Hindlimb muscle (tissue), 1 donor: ENCODE measurements at regions not wholly inside any gene's neighbourhood (a gene's known extent, or its start where the extent isn't known, plus 50 kb on each side); places are given as distances from the start of the nearest gene placed in this dataset.
"Not testable (repeated sequence)": the region's sequence is repeated elsewhere in the genome, so short reads cannot be mapped to it uniquely, and the experiment has no call there.

Experiments used
- DNase-seq: peaks from one replicate; pipeline ENCODE4 v3.0.0-alpha.2; 2013

DNA sequence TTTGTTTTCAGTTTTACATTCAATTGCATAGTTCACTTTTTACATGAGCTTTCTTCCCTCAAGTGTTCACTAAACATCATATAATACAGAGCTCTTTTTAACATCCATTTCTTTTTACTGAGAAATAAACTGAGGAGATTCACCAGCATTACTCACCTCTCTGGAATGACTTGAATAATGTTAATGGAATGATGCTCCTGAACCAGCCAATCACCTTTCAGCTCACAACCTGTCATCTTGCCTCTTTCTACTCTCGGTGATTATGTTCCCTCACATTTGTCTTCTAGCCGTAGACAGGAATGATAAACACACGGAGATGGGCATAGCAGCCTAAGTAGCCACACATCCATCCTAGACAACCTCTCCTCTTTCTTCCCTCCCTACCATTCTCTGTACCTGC, 301.7 kb downstream of the PAX3 start:
- no peak for DNase-seq

DNA sequence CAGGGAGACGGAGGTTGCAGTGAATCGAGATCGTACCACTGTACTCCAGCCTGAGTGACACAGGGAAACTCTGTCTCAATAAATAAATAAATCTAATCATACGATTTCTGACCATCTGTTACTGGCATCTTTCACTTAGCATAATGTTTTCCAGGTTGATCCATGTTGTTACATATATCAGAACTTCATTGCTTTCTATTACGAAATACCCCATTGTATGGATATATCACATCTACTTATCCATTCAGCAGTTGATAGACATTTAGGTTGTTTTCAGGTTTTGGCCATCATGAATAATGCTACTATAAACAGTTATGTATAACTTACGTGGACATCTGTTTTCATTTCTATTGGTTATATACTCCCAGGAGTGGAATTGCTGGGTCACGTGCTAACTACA, 303.9 kb downstream of the PAX3 start:
- DNase-seq, result no peak

GRCh38 chr2:221984376-221984775, 314.4 kb downstream of the PAX3 start:
- not testable (repeated sequence) for DNase-seq

DNA sequence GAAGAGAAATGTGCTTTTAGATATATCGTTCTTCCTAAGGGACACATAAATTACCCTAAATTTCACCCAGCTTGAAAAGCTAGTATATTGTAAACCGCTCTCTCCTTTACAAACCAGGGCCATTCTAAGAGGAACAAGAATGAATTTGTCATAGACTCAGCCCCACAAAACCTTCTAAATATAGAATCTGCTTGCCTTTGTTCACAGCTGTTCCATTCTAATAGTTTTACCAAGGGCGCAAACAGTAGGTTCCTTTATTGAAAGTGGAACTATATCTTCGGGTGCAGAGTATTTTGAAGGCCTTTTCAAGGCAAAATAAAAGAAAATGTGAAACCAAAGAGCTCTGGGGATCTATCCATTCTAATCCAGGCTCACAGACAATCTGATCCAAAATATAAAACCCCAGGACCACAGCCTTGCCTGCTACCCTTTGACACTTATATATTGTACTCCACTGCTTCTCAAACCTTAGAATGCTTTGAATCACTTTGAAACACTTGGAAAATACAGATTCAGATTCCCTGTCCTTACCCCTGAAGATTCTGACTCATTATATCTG, 316.8 kb downstream of the PAX3 start:
- no peak for DNase-seq

DNA sequence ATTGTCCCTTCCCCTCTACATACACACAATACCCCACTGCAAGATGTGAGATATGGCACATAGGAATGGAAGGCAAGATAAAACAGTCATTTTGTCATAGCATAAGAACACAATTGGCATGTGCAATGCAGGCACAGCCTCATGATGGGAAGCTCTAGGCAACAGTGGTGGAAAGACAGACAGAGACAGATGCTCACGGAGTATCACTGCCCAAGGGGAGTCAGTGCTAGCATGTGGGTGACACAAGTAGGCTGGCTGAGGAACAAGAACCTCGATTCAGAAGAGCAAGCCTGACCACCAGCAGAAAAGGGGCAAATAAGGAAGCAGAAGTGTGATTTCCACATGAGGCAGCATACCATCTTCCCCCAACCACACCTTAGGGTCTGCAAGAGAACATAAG, 323.6 kb downstream of the PAX3 start:
- DNase-seq, result no peak

DNA sequence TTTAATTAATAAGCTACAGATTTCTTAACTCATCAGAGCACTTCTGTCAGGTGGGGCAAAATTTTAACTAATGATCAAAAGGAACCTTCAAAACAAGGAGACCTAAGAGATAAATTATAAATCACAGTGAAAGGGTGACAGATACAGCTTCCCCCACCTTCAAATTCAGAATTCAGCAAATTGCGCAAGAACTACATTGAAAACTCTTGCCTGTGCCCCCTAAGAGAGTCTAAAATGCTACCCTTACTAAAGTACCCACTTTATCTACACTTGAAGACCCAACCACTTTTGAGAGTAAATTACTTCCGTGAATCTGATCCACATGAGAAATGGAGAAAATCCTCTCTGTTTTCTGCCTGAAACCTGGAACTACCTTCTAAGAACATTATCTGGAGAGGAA, 324.9 kb downstream of the PAX3 start:
- no peak for DNase-seq

DNA sequence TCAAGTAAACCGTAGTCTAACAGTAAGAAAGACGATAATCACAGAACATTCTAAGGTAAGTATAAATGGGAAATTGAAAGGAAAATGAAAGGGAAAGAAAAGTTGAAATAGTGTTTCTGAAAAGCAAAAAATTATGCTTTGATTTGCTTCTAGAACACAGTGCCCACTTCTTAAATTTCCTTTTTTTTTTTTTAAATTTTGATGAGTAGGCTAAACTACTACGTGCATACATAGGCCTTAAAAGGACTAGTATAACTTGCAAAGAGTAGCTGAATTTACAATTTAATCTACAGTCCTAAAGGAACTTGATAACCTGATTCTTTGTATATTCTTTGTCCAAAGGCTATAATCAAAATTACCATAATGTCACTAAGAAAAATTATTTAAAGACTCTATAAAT, 325.3 kb downstream of the PAX3 start:
- no peak for DNase-seq

DNA sequence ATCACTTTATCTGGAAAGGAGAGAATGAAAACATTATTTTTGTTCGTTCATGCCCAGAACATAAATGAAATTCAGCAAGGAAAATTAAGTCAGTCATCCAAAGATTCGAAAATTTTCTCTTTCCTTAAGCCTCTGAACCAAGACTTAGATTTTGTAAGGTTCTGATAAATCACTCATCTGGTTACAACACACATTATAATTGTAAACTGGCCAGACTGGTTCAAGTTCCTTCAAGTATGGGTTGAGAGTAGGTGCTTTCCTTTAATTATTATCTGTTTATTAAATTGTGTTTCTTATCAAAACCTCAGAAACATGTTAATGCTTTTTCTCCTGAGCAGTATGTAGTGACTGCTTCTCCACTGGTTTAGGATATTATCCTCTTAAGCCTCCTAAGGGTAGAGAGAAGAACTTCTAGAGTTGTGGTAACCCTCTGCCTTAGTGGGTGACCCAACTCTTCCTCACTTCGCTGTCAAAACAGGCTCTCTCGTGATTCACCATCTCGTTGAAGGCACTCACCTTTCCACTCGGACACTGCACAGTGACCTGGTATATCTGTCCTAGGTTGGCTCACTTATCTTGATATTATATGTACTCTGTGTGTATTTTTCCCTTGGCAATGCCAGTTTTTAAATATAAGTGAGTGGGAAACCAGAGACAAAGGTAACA, 325.9 kb downstream of the PAX3 start:
- DNase-seq, result no peak

DNA sequence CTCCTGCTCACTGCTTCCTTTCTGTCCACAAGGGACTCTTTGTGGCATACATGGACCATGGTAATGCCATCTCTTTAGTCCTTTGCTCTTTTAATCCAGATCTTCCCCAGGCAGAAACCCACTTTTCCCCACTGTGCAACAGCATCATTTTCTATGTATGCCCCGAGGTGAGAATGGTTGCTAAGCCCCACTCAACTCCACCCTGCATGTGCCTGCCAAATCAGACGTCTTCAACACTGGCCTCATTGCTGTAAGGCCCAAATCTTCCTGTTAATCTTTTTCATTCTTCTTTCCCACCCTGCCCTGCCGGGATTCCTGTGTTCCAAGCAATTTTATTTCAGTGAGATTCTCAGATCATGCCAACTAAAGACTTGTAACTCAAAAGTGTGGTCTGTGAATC, 328.4 kb downstream of the PAX3 start:
- DNase-seq, result no peak

DNA sequence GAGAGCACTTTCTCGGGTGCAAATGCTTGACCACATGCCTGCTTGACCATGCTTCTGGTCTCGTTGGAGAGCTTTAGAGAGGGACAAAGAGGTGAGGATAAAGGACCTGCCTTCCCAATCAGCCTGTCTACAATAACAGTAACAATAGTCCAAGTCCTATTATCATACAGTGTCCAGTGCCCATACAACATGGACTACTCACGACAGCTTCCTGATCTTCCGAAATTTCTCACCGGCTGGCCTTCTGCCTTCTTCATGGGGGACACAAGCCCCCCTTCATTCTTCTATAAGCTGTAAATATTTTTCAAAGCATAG, 329.0 kb downstream of the PAX3 start:
- no peak for DNase-seq

GRCh38 chr2:221969087-221969829, 329.5 kb downstream of the PAX3 start:
- DNase-seq, result peak; percentile 23

- DNase-seq, result no peak
Measured at GRCh38 chr2:221962186-221962585, 336.6 kb downstream of the PAX3 start.

DNA sequence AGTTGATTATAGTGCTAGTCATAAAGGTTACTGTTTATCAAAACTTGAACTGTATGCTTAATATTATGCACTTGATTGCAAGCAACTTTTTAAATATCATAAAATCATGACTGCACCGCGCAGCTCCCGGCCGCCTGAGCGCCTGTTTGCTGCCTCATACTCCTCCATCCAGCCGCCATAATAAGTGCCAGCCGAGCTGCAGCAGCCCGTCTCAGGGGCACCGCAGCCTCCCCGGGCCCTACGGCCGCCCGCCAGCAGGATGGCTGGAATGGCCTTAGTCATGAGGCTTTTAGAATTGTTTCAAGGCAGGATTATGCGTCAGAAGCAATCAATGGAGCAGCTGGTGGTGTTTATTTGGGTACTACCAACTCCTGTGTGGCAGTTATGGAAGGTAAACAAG, 337.2 kb downstream of the PAX3 start:
- no peak for DNase-seq

DNA sequence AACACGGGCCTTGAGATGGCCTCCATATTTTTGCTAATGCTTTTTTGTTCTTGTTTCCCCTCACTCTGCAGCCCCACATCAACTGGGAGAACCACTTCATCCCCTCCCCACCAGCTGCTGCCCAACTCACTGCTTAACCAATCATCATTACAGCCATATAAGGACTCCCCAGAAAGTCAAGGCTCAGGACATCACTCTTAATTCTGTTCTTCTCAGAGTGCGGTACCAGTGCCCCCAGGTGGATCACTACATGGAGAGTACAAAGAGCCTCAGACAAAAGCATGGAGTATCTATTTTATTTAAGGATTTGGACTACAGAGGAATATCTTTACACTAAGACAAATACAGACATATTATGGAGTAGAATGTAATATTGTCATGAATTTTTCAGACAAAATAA, 340.6 kb downstream of the PAX3 start:
- no peak for DNase-seq

DNA sequence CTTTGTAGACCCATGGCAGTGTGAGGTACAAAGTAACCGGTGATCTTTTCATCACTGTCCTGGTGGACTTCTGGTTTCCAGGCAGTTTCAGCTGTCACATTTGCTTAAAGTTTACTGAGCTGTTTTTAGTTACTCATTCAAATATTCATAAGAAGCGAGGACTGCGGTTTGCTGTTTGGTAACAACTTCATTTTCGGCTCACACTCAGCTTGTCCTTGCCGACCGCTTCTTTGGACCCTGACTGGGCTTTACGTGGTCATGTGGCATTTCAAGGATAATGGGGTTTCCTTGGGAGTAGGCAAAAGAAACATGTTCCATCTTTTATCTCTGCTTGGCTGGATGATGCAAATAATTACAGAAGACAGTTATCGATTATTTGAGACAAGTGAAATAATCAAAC, 350.7 kb downstream of the PAX3 start:
- no peak for DNase-seq

GRCh38 chr2:221944452-221944851, 354.3 kb downstream of the PAX3 start:
- DNase-seq, result not testable (repeated sequence)

GRCh38 chr2:221943076-221943810, 355.6 kb downstream of the PAX3 start:
- no peak for DNase-seq

DNA sequence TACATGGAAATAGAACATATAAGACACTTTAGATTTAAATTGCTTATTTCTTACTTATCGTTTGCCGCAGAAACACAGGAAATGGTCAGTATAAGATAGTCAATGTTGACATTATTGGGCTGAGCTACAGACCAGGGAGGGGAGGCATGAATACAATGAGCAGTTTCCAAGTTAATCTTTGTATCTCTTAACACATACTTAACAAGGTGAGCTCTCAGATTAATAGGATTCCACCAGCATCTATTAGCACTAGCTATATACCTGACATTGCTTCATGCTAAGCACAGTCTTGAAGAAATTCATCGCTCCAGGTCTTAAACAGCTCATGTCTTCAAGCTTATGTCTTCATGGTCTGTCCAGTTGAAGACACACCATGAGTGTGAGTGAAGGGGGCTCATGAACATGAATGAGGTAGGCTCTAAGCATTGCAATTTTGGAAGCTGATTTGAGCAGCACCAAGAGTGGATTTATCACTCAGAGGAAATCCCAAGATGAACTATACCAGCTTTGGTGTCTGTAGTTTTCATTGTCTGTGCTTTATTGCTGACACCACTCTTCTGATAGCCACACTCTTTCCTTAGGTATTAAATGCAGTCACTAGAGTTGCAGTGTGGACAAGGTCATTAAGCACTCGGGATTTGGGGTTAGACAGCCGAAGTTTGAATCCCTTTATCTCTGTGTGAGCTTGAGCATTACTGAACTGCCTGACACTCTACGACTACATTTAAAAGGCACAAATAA, 359.3 kb upstream of the EPHA4 start:
- no peak for DNase-seq

DNA sequence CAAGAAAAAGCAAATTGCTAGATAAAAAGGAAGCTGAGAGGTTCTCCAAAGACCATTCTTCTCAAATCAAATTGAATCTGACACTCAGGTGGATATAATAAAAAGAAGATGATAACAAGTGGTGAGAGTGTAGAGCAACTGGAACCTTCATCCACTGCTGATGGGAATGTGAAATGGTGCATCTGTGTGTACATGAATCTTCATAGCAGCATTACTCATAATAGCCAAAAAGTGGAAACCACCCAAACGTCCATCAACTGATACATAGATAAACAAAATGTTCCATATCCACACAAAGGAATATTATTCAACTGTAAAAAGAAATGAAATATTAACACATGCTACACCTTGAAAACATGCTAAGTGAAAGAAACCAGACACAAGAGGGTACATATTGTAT, 357.2 kb upstream of the EPHA4 start:
- no peak for DNase-seq

DNA sequence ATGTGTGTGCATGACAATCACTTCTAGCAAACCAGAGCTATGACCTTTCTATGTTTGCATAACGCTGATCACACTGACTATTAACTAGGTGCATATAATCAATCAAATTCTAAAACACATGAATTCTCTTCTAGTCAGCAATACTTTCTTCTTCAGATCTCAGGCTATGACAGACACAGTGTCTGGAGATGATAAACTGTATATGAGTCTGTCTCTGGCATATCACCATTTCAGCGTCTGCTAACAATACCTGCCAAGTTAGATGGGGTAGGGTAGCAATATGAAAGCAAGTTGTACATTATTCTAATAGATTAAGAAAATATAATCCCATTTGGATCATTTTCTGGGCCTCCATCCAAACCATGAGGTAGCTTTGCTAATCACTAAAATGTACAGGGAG, 354.2 kb upstream of the EPHA4 start:
- DNase-seq, result no peak

GRCh38 chr2:221924576-221924975, 352.5 kb upstream of the EPHA4 start:
- no peak for DNase-seq

DNA sequence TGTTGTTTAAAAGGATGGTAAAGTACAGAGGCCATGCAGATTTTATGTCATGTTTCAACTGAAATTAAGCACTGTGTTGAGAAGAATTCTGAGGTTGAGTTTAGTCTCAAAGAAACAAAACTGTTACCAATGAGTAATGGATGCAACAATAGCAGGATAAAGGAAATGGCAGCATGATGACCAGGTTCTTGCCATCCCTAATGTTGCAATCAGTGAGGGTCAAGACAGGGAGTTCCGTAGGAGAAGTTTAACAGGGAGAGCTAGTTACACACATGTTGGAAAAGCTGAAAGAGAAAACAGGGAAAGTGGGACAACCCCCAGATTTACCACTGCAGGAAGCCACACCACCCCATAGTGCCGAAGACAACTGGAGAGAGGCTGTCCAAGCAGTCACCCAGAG, 343.8 kb upstream of the EPHA4 start:
- DNase-seq, result no peak

DNA sequence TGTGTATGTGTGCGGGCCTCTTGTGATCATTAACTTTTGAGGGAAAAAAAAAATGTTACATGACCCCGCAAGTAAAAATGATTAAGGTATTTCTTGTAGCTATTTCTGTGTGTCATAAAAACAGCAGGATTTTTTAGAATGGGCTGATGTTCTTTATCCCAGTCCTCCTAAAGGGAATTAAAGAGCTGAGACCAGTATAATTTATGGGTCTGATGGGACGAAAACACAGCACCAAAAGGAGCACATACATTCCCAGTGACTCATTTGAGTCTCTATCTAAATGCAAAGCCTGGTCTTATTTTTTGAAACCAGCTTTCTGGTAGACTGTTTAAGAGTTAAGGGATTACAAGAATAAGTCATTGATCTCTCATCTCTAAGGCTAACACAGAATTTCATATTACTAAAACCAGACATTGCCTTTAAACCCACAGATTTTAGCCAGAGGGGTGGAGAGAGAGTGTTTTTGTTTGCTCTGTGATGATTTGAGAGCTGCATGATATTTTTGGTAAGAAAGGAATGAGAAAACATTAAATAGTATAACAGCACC, 342.3 kb upstream of the EPHA4 start:
- DNase-seq, result no peak
